ENCODE measurements at regions not wholly inside any gene's neighbourhood (a gene's known extent, or its start where the extent isn't known, plus 50 kb on each side); places are given as distances from the start of the nearest gene placed in this dataset.

- TF ChIP-seq CTCF (IDR thresholded peaks at IDR 0.05; ENCODE audit: low read depth, low read length) (no peak), EZH2phosphoT487 (IDR thresholded peaks at IDR 0.05; ENCODE audit: low read depth) (no peak)
Observed at GRCh38 chr9:2354216-2354615, 267.4 kb upstream of the VLDLR start.

All from OCI-LY3 (cell line).